ENCODE measurements at regions not wholly inside any gene's neighbourhood (a gene's known extent, or its start where the extent isn't known, plus 50 kb on each side); places are given as distances from the start of the nearest gene placed in this dataset.

- H3K9me3 ChIP-seq (ENCODE audit: control insufficient read depth in 1 of 2, low read length in 2 of 2): no peaks in the 10 kb centered on the region
- H3K27me3 ChIP-seq (ENCODE audit: low read depth, low read length): peaks cover 5% of the 10 kb centered on the region
- no peak overlapping the region for H3K27ac ChIP-seq (ENCODE audit: low read length)
- peaks cover 3 to 10% of the 10 kb centered on the region in 2 donors for H3K4me1 ChIP-seq (ENCODE audit: control insufficient read depth in 1 of 2, insufficient read depth in 2 of 2, low read length in 2 of 2)
- no peak overlapping the region for H3K4me3 ChIP-seq (ENCODE audit: low read depth in 1 of 2, low read length in 2 of 2)
- no peaks in the 10 kb centered on the region for H3K36me3 ChIP-seq (ENCODE audit: control insufficient read depth in 1 of 2, insufficient read depth in 2 of 2, low read length in 2 of 2)
Measured at GRCh38 chr21:43279578-43279894, 110.7 kb downstream of the CRYAA start.

DNA sequence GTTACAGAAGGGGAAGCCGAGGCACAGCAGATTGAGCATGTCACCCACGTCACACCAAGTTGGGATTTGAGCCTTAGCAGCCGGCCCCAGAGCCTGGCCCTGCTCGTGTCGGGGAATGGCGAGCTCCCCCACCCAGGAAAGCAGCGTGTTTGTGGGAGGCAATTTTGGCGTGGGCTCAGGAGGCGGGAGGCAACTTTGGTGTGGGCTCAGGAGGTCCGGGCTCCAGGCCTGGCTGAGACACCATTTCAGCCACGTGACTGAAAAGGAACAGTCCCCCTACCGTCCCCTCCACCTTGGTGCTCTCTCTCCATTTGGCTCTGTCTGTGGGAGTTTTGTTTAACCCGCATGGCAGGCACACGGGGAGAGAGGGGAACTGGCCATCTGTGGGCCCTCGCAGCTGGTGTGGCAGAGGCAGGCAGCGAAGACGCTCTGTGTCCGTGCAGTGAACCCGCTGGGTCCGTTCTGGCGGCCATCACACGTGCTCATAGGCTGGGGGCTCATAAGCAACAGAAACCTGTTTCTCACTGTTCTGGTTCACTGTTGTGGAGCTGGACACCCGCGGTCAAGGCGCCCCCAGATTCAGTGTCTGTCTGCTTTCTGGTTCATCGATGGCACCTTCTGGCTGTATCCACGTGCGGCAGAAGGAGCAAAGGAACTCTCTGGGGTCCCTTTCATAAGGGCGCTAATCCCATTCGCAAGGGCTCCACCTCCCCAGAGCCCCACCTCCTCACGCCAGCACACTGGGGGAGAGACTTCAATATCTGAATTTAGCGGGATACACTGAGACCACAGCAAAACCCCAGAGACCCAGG is 110.2 kb downstream of the CRYAA start:
- no peak overlapping the region for H3K4me3 ChIP-seq (ENCODE audit: low read depth in 1 of 2, low read length in 2 of 2)
- peaks cover 3 to 10% of the 10 kb centered on the region in 2 donors for H3K4me1 ChIP-seq (ENCODE audit: control insufficient read depth in 1 of 2, insufficient read depth in 2 of 2, low read length in 2 of 2)
- no peaks in the 10 kb centered on the region for H3K9me3 ChIP-seq (ENCODE audit: control insufficient read depth in 1 of 2, low read length in 2 of 2)
- peaks cover 10% of the 10 kb centered on the region for H3K27me3 ChIP-seq (ENCODE audit: low read depth, low read length)
- no peaks in the 10 kb centered on the region for H3K36me3 ChIP-seq (ENCODE audit: control insufficient read depth in 1 of 2, insufficient read depth in 2 of 2, low read length in 2 of 2)
- no peak overlapping the region for H3K27ac ChIP-seq (ENCODE audit: low read length)

- Histone ChIP-seq H3K4me1 (ENCODE audit: control insufficient read depth in 1 of 2, insufficient read depth in 2 of 2, low read length in 2 of 2) (peaks cover 3 to 10% of the 10 kb centered on the region in 2 donors), H3K27ac (ENCODE audit: low read length) (no peak overlapping the region), H3K9me3 (ENCODE audit: control insufficient read depth in 1 of 2, low read length in 2 of 2) (no peaks in the 10 kb centered on the region), H3K36me3 (ENCODE audit: control insufficient read depth in 1 of 2, insufficient read depth in 2 of 2, low read length in 2 of 2) (no peaks in the 10 kb centered on the region), H3K4me3 (ENCODE audit: low read depth in 1 of 2, low read length in 2 of 2) (peak overlapping the region in 1 of 2 donors; percentile 23), H3K27me3 (ENCODE audit: low read depth, low read length) (peaks cover 16% of the 10 kb centered on the region)
Measured at GRCh38 chr21:43278359-43278758, 109.6 kb downstream of the CRYAA start.

GRCh38 chr21:43277481-43278351 is 108.9 kb downstream of the CRYAA start:
- Histone ChIP-seq H3K27me3 (ENCODE audit: low read depth, low read length) (peaks cover 21% of the 10 kb centered on the region), H3K9me3 (ENCODE audit: control insufficient read depth in 1 of 2, low read length in 2 of 2) (no peaks in the 10 kb centered on the region), H3K27ac (ENCODE audit: low read length) (no peak overlapping the region), H3K36me3 (ENCODE audit: control insufficient read depth in 1 of 2, insufficient read depth in 2 of 2, low read length in 2 of 2) (no peaks in the 10 kb centered on the region), H3K4me1 (ENCODE audit: control insufficient read depth in 1 of 2, insufficient read depth in 2 of 2, low read length in 2 of 2) (peaks cover 3 to 10% of the 10 kb centered on the region in 2 donors), H3K4me3 (ENCODE audit: low read depth in 1 of 2, low read length in 2 of 2) (peak overlapping the region; percentile 7 to 23)

GRCh38 chr21:43276811-43277210 is 108.0 kb downstream of the CRYAA start:
- Histone ChIP-seq H3K27me3 (ENCODE audit: low read depth, low read length) (peaks cover 21% of the 10 kb centered on the region), H3K4me1 (ENCODE audit: control insufficient read depth in 1 of 2, insufficient read depth in 2 of 2, low read length in 2 of 2) (peaks cover 3 to 10% of the 10 kb centered on the region in 2 donors), H3K9me3 (ENCODE audit: control insufficient read depth in 1 of 2, low read length in 2 of 2) (no peaks in the 10 kb centered on the region), H3K27ac (ENCODE audit: low read length) (no peak overlapping the region), H3K36me3 (ENCODE audit: control insufficient read depth in 1 of 2, insufficient read depth in 2 of 2, low read length in 2 of 2) (no peaks in the 10 kb centered on the region), H3K4me3 (ENCODE audit: low read depth in 1 of 2, low read length in 2 of 2) (no peak overlapping the region)

DNA sequence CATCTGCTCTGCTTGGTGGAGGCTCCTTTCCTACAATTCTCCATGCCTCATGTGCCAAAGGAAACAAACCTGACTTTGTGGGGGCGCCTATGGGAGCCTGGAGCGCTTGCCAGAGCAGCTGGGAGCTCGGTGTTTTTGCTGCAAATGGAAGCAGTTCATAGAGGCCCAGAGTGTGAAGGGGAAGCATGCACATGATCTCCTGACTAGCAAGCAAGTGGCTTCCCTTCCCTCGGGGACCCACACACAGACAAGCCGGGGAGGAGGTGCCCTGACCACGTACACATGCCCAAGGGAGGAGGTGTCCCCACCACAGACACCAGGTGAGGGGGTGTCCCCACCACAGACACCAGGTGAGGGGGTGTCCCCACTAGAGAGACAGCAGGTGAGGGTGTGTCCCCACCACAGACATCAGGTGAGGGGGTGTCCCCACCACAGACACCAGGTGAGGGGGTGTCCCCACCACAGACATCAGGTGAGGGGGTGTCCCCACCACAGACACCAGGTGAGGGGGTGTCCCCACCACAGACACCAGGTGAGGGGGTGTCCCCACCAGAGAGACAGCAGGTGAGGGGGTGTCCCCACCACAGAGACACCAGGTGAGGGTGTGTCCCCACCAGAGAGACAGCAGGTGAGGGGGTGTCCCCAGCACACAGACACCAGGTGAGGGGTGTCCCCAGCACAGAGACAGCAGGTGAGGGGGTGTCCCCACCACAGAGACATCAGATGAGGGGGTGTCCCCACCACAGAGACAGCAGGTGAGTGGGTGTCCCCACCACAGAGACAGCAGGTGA is 106.8 kb downstream of the CRYAA start:
- H3K27me3 ChIP-seq (ENCODE audit: low read depth, low read length): peaks cover 21% of the 10 kb centered on the region
- no peak overlapping the region for H3K4me3 ChIP-seq (ENCODE audit: low read depth in 1 of 2, low read length in 2 of 2)
- H3K9me3 ChIP-seq (ENCODE audit: control insufficient read depth in 1 of 2, low read length in 2 of 2): no peaks in the 10 kb centered on the region
- H3K4me1 ChIP-seq (ENCODE audit: control insufficient read depth in 1 of 2, insufficient read depth in 2 of 2, low read length in 2 of 2): peaks cover 3 to 11% of the 10 kb centered on the region in 2 donors
- H3K27ac ChIP-seq (ENCODE audit: low read length): no peak overlapping the region
- H3K36me3 ChIP-seq (ENCODE audit: control insufficient read depth in 1 of 2, insufficient read depth in 2 of 2, low read length in 2 of 2): no peaks in the 10 kb centered on the region

GRCh38 chr21:43274946-43275310 is 106.1 kb downstream of the CRYAA start:
- H3K36me3 ChIP-seq (ENCODE audit: control insufficient read depth in 1 of 2, insufficient read depth in 2 of 2, low read length in 2 of 2): no peaks in the 10 kb centered on the region
- H3K4me3 ChIP-seq (ENCODE audit: low read depth in 1 of 2, low read length in 2 of 2): no peak overlapping the region
- H3K27me3 ChIP-seq (ENCODE audit: low read depth, low read length): peaks cover 21% of the 10 kb centered on the region
- H3K4me1 ChIP-seq (ENCODE audit: control insufficient read depth in 1 of 2, insufficient read depth in 2 of 2, low read length in 2 of 2): peaks cover 3 to 17% of the 10 kb centered on the region in 2 donors
- no peaks in the 10 kb centered on the region for H3K9me3 ChIP-seq (ENCODE audit: control insufficient read depth in 1 of 2, low read length in 2 of 2)
- H3K27ac ChIP-seq (ENCODE audit: low read length): no peak overlapping the region

GRCh38 chr21:43274022-43274945 is 105.5 kb downstream of the CRYAA start:
- no peaks in the 10 kb centered on the region for H3K36me3 ChIP-seq (ENCODE audit: control insufficient read depth in 1 of 2, insufficient read depth in 2 of 2, low read length in 2 of 2)
- H3K27ac ChIP-seq (ENCODE audit: low read length): no peak overlapping the region
- no peak overlapping the region for H3K4me3 ChIP-seq (ENCODE audit: low read depth in 1 of 2, low read length in 2 of 2)
- peaks cover 21% of the 10 kb centered on the region for H3K27me3 ChIP-seq (ENCODE audit: low read depth, low read length)
- no peaks in the 10 kb centered on the region for H3K9me3 ChIP-seq (ENCODE audit: control insufficient read depth in 1 of 2, low read length in 2 of 2)
- peaks cover 3 to 17% of the 10 kb centered on the region in 2 donors for H3K4me1 ChIP-seq (ENCODE audit: control insufficient read depth in 1 of 2, insufficient read depth in 2 of 2, low read length in 2 of 2)

DNA sequence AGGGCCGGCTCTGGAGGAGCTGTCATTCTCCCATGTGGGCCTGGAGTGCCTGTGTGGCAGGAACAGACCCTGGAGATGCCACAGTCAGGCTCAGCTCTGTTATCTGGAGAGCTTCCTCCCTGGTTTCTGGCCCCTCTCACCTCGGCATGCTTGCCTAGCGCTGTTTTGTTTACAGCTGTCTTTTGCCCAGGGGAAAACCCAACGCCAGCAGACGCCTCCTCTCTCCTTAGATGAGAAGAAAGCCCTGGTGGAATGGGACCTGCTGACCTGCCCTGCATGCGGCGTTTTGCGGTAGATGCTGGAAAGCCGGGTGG is 104.9 kb downstream of the CRYAA start:
- Histone ChIP-seq H3K4me3 (ENCODE audit: low read depth in 1 of 2, low read length in 2 of 2) (no peak overlapping the region), H3K27me3 (ENCODE audit: low read depth, low read length) (peaks cover 21% of the 10 kb centered on the region), H3K4me1 (ENCODE audit: control insufficient read depth in 1 of 2, insufficient read depth in 2 of 2, low read length in 2 of 2) (peaks cover 3 to 17% of the 10 kb centered on the region in 2 donors), H3K36me3 (ENCODE audit: control insufficient read depth in 1 of 2, insufficient read depth in 2 of 2, low read length in 2 of 2) (no peaks in the 10 kb centered on the region), H3K27ac (ENCODE audit: low read length) (no peak overlapping the region), H3K9me3 (ENCODE audit: control insufficient read depth in 1 of 2, low read length in 2 of 2) (no peaks in the 10 kb centered on the region)

GRCh38 chr21:43273016-43273707 is 104.4 kb downstream of the CRYAA start:
- Histone ChIP-seq H3K36me3 (ENCODE audit: control insufficient read depth in 1 of 2, insufficient read depth in 2 of 2, low read length in 2 of 2) (no peaks in the 10 kb centered on the region), H3K4me1 (ENCODE audit: control insufficient read depth in 1 of 2, insufficient read depth in 2 of 2, low read length in 2 of 2) (peaks cover under 1 to 14% of the 10 kb centered on the region in 2 donors), H3K27ac (ENCODE audit: low read length) (no peak overlapping the region), H3K9me3 (ENCODE audit: control insufficient read depth in 1 of 2, low read length in 2 of 2) (no peaks in the 10 kb centered on the region), H3K4me3 (ENCODE audit: low read depth in 1 of 2, low read length in 2 of 2) (no peak overlapping the region), H3K27me3 (ENCODE audit: low read depth, low read length) (peaks cover 21% of the 10 kb centered on the region)

Measured in muscle layer of duodenum (tissue), 2 donors.